Hematopoietic multipotent progenitor cell treated with erythropoietin and hydrocortisone succinate and interleukin-3 and kit ligand, for 17 days (in vitro differentiated cells): ENCODE measurements at regions not wholly inside any gene's neighbourhood (a gene's known extent, or its start where the extent isn't known, plus 50 kb on each side); places are given as distances from the start of the nearest gene placed in this dataset.

Experiments
- DNase-seq: peaks from one replicate; pipeline ENCODE4 v3.0.0-alpha.2; 2015; ENCODE audit warnings: low spot score

DNA sequence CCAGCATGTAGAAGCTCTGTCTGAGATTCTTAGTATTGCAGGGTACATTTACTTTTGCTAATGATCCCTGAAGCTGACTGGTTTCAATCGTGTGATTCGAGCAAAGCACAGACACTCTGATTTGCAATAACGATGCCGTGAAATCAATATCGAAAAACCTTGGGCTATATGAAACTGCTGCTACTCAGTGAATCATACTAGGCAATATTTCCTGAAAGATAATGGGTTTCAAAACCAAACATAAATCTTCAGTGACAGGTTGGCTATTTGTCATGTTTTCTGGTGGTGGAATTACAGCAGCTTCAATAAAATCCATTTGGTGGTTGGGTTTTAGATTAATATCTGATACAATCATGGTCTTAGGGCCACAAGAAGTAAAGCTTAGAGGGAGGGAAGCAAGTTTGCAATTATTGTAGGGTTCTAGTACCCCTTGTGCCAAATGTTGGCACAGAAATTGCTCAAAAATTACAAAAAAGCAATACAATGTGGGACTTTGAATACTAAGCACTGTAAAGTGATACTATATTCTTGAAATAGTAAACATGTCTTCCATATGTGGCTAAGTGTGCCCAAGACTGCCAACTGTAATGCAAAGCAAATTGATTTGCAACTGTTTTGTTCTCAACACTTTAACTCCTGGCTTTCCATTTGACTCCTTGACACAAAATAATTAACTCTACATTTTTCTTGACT, 112.4 kb upstream of the JAZF1 start:
- DNase-seq, result no peak

- DNase-seq, result no peak
Observed at GRCh38 chr7:28293527-28293835, 112.9 kb upstream of the JAZF1 start.

DNA sequence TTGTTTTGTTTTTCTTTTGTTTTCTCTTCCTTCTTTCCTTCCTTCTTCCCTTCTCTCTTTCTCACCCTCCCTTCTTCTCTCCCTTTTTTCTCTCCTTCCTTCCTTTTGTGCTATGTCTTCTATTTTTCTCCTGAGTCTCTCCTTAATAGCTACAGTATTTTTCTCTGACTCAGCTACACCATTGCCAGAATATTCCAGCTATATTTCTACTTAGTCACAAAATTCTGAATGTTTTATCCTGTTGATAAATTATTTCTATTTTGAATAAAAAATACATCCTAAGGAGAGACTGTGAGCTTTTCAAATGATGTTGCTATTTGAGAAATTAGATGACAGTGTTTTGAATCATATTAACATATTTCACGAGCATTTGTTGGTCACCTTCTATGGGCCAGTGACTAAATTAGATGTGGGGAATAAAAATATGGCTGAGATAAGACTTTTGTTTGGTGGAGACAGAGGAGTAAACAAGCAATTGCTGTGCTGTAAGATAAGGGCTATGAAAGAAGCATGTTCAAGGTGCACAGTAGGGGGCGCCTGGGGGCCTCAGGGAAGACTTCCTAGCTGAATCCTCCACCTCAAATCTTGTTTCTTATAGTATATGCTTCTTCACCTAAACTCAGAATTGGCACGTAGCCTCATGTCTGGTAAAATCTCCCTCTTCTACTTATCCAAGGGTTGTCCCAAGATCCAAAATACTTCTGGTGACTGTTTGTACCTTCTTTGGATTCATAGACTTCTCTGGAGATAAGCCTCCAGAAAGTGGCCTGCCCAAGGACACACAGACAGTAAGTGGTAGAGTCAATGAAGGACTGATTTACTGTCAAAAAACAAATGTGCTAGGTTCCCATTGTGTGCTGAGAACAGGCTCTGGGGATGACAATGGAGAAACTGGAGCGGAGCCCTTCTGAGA, 115.5 kb upstream of the CREB5 start:
- DNase-seq, result peak; percentile 73

DNA sequence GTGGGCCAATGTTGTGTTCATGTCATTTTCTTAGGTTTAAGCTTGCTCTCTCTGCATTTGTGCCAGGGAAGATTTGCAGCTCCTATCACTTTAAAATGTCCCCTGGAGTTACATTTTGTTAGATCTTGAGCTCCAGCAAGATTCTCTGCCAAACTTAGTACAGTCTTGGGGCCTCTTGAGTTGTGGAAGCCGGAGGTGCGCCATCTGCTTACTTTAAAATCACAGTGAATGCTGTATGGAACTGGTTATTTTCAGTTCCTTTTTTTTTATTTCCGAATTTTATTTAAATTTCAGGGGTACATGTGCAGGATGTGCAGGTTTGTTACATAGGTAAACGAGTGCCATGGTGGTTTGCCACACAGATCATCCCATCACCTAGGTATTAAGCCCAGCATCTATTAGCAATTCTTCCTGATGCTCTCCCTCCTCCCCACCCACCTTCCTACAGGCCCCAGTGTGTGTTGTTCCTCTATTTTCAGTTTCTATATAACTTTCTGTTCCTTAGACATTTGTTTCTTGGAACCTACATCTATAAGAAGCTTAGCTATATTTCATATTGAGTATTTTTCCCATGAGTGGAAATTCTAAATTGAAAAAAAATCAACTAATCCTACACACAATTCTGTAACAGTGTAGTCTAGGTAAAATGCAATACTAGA, 114.4 kb upstream of the CREB5 start:
- no peak for DNase-seq

DNA sequence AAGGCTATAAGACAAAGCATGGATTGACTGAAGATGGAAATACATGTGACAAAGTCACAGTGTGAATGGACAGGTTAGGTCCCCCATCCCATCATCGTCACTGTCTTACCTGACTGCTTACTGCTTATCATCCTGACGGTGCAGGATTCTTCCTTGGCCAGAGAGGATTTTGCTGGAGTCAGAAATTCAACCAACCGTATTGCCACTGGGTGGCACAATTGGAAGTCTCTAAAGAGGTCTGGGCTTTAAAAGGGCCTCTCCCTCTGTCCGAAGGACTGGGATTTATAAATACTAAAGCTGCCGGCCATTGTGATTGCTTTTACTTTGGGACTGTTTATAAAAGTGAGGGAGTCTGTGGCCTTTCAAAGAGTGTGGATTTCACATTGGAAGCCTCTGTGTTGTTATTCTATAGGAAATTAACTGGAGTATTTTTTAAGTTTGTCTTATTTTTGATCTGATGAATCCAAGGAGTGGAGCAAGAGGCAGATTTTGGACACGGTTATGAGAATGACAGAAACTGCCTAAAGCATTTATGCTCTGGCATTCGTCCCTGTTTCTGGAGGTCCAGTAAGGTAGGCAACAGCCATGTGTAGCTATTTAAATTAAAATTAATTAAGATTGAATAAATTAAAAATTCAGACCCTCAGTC, 113.3 kb upstream of the CREB5 start:
- DNase-seq, result peak; percentile 46

- DNase-seq, result no peak
Observed at GRCh38 chr7:28299556-28299955, 112.8 kb upstream of the CREB5 start.

DNA sequence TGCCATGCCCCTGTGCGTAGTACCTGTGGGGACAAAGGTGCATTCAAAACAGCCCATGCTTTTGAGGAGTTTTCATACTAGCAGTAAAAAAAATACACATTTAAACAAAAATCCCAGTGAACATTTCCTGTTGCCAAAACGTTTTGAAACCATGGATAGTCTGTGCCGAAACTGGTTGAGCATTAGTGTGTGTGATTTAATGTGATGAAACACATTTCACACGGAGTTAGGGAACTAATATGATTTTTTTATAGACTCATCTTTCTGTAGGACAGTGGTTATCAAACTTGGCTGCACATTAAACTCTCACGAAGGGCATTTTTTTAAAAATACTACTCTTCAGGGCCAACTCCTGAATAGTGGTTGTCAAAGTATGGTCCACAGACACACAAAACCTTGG, 111.8 kb upstream of the CREB5 start:
- DNase-seq, result no peak

DNA sequence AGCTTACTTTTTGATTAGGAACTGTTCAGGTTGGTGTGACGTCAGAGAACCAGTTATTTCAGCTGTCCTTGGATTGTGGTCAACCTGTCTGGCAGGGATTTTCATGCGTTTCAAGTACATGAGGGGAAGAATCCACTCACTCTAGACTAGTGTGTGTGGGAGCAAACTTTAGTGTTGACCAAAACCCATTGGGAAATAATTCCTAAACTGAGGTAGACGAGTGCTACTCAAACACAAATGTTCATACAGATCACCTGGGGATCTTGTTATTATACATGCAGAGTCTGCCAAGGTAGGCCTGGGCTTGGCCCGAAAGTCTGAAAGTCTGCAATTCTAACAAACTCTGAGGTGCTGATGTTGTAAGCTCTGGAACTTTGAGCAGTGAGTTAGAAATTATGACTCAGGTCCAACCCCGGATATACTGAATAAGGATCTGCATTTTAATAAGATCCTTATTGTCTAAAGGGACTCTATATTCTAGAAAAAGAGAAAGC, 111.1 kb upstream of the CREB5 start:
- no peak for DNase-seq

DNA sequence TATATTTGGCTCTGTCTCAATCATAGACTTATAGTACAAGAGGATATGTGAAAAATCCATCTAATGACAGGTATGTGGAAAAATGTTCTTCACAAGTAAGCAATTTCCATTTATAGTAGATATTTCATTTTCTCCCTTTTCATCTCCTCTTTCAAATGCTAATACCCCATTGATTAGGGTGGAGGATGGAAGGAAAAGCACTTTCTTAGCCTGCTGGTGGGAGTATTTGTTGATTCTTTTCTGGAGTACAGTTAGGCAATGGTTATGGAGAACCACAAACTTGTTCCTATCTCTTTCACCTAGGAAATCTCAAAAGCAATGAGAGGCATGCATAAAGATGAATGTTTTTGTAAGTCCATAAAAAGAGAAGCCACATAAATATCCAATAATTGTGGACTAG, 108.0 kb upstream of the CREB5 start:
- DNase-seq, result no peak

GRCh38 chr7:28309704-28310459, 102.4 kb upstream of the CREB5 start:
- no peak for DNase-seq

DNA sequence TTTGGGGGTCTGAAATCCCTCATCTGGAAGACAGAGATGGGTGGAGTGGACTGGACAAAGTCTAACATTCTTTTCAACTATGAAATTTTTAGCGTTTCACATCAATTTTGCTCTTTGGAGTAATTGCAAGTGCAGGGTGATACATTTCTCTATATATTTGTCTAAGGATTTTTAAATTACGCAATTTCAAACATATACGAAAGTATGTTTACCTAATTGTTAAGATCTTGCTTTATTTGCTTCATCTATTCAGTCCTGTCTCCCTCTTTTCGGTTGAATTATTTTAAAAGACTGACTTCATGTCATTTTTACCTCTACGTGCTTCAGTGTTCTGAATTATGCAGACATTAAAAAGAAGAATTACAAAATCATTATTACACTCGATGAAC, 101.9 kb upstream of the CREB5 start:
- DNase-seq, result no peak

- no peak for DNase-seq
Observed at GRCh38 chr7:28311670-28312069, 100.6 kb upstream of the CREB5 start.

DNA sequence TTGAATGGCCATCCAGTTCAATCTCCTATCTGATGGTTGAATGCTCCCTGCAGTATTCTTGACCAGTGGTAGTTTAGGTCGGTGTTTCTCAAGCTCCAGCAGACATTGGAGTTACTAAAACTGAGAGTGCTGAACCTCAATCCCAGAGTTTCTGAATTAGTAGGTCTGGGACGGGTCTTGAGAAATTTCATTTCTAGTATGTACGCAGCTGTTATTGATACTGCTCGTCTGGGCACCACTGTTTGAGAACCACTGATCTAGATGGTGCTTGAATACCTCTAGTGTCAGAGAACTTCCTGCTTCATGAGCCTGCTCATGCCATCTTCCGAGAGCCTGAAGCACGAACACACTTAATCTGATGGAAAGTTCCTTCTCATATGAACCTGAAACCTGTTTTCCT, 99.4 kb upstream of the CREB5 start:
- no peak for DNase-seq

DNA sequence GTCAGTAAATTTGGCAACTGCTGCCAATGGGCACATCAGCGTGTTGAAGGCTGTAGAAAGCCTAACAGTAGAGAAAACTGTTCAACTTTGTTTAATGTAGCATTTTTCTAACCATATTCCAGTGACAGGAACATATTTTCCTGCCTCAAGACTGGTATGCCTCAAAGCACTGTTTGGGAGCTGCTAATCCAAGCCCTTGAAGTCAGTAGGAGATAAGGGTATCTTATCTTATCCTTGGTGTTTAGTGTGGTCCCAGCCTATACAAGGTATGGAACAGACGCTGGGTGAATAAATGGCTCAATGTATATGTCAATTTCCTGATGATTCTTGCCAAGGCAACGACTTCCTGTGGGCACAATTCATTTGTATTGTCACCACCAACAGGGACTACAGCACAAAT, 97.5 kb upstream of the CREB5 start:
- DNase-seq, result no peak

DNA sequence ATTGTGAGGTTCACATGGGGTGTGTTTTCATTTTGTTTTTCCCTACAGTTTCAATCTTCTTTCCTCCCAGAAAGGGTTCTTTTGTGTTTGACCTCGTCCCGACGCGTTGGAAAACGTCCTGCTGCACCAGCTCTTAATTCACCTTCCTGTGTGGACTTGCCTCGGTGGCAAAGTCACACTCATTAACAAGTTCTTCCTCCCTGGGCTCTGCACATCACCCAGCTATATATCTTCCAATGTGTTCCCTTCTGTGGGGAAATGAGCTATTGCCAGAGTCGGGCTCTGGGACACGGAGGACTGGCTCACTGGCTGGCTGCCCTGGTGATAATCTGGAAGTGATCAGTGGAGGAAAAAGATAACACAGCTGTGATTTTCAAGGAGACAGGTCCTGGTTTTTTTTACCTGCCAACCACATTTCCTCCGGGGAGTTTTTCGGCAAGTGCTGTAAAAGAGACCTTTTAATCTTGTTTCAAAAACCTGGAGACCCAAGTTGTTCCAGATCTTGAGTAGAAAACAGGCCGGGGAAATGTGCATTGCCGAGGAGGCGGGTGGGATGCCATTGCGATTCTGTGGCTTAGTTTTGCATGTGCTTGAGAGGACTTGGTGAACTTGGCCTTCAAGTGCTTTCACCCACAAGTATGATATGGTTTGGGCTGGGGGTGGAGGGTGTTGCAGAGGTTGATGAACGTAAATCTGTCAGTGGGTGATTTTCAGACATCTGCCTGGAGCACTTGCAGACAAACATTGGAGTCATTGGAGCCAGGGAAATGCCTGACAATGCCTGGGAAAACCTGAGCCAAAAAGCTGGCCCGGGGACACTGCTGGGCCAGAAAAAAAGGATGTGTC, 96.5 kb upstream of the CREB5 start:
- DNase-seq, result no peak

DNA sequence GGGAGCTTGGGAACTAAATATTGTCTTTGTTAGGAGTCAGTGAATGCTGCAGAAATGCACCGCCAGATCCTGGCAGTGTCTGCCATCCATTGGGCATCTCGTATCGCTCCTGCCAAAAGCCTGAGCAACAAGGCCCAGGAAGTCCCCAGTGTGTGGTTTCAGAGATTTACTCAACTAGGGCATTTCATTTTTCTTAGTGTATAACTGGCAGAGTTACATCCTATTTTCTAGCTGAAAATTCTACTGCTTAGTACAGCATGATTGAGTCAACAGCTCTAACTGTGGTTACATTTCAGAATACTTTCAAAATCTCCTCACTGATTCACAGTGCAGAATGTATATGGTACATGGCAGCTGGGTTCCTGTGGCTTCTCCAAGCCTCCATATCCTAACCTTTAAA, 95.8 kb upstream of the CREB5 start:
- no peak for DNase-seq

GRCh38 chr7:28318101-28318762, 94.1 kb upstream of the CREB5 start:
- DNase-seq, result no peak

DNA sequence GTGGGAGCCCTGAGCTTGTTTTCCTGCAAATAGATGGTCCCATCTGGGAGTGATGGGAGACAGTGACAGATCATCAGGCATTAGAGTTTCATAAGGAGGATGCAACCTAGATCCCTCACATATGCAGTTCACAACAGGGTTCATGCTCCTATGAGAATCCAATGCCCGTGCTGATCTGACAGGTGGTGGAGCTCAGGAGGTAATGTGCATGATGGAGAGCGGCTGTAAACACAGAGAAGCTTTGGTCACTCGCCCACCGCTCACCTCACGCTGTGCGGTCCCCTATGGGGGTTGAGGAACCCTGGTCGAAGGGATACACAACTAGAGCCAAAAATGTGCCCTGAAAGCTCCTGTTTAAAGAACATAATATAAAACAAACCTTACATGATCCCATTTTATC, 88.5 kb upstream of the CREB5 start:
- DNase-seq, result no peak

- DNase-seq, result no peak
Observed at GRCh38 chr7:28328146-28328545, 84.2 kb upstream of the CREB5 start.
